Hepatocyte (in vitro differentiated cells): ENCODE measurements at regions not wholly inside any gene's neighbourhood (a gene's known extent, or its start where the extent isn't known, plus 50 kb on each side); places are given as distances from the start of the nearest gene placed in this dataset.

Experiments used
- DNase-seq: peaks from one replicate; pipeline ENCODE4 v3.0.0-alpha.2; 2016; ENCODE audit warnings: low spot score
- H2AFZ ChIP-seq: fragments of 200-600 bp; sonication (generic); 2 replicates; pipeline ENCODE4 v1.6.0; 2016; ENCODE audit warnings: antibody characterized with exemption, mild to moderate bottlenecking
- H3K27ac ChIP-seq: fragments of 200-600 bp; sonication (generic); 2 replicates; pipeline ENCODE4 v1.5.1; 2016; ENCODE audit warnings: mild to moderate bottlenecking
- H3K27me3 ChIP-seq: fragments of 200-600 bp; sonication (generic); 2 replicates; pipeline ENCODE4 v1.6.1; 2016
- H3K36me3 ChIP-seq: fragments of 200-600 bp; sonication (generic); replicated peaks from 2 replicates; pipeline ENCODE4 v1.5.1; 2016; ENCODE audit warnings: low read depth; ENCODE audit not compliant: insufficient read depth
- H3K4me1 ChIP-seq: fragments of 200-600 bp; sonication (generic); 2 replicates; pipeline ENCODE4 v1.5.1; 2016; ENCODE audit warnings: mild to moderate bottlenecking, moderate library complexity; ENCODE audit not compliant: insufficient read depth
- H3K4me2 ChIP-seq: fragments of 200-600 bp; sonication (generic); 2 replicates; pipeline ENCODE4 v1.6.0; 2016
- H3K4me3 ChIP-seq: fragments of 200-600 bp; sonication (generic); 2 replicates; pipeline ENCODE4 v1.5.1; 2016; ENCODE audit warnings: mild to moderate bottlenecking
- H3K79me2 ChIP-seq: fragments of 200-600 bp; sonication (generic); 2 replicates; pipeline ENCODE4 v1.6.0; 2017; ENCODE audit warnings: mild to moderate bottlenecking
- H3K9me2 ChIP-seq: fragments of 200-600 bp; sonication (generic); replicated peaks from 2 replicates; pipeline ENCODE4 v1.6.0; 2017; ENCODE audit warnings: mild to moderate bottlenecking; ENCODE audit not compliant: insufficient read depth
- H3K9me3 ChIP-seq: fragments of 200-600 bp; sonication (generic); 2 replicates; pipeline ENCODE4 v1.5.1; 2016; ENCODE audit warnings: low read depth, mild to moderate bottlenecking
- H4K20me1 ChIP-seq: fragments of 200-600 bp; sonication (generic); 2 replicates; pipeline ENCODE4 v1.6.0; 2016; ENCODE audit warnings: mild to moderate bottlenecking; ENCODE audit not compliant: insufficient read depth, poor library complexity, severe bottlenecking
- CTCF ChIP-seq: fragments of 200-600 bp; sonication (generic); IDR thresholded peaks from 2 replicates; pipeline ENCODE4 v1.5.1; 2016; ENCODE audit warnings: antibody characterized with exemption, mild to moderate bottlenecking; ENCODE audit not compliant: poor library complexity
- EZH2 ChIP-seq: fragments of 200-600 bp; sonication (generic); IDR thresholded peaks from 2 replicates; pipeline ENCODE4 v1.6.1; 2016; ENCODE audit warnings: antibody characterized with exemption, mild to moderate bottlenecking, borderline replicate concordance
- EZH2phosphoT487 ChIP-seq: fragments of 200-600 bp; sonication (generic); IDR thresholded peaks from one replicate; pipeline ENCODE4 v1.6.1; 2018; ENCODE audit warnings: antibody characterized with exemption, mild to moderate bottlenecking, low read depth, moderate library complexity; ENCODE audit not compliant: unreplicated experiment, severe bottlenecking
- WGBS: methylation state at CpG from one replicate; pipeline ENCODE4 v1.1.6; 2016; ENCODE audit warnings: low lambda C conversion rate; ENCODE audit errors: missing lambda C conversion rate; 5-methylcytosine and 5-hydroxymethylcytosine counted together

GRCh38 chr18:43793910-43794309, 516.6 kb upstream of the SYT4 start:
- TF ChIP-seq CTCF (no peak), EZH2 (no peak), EZH2phosphoT487 (no peak)
- Histone ChIP-seq H2AFZ (no peak overlapping the region), H3K27me3 (no peaks in the 10 kb centered on the region), H3K79me2 (no peaks in the 10 kb centered on the region), H3K4me2 (no peak overlapping the region), H3K4me1 (no peaks in the 10 kb centered on the region), H3K36me3 (no peaks in the 10 kb centered on the region), H3K9me3 (no peaks in the 10 kb centered on the region), H4K20me1 (no peaks in the 10 kb centered on the region), H3K27ac (no peak overlapping the region), H3K9me2 (no peaks in the 10 kb centered on the region), H3K4me3 (no peak overlapping the region)
- no peak for DNase-seq
- WGBS: 96% methylated on average over 1 of the region's 1 CpG

GRCh38 chr18:43794363-43794762, 517.1 kb upstream of the SYT4 start:
- no peaks in the 10 kb centered on the region for H3K36me3 ChIP-seq
- H3K27me3 ChIP-seq: no peaks in the 10 kb centered on the region
- H3K4me1 ChIP-seq: no peaks in the 10 kb centered on the region
- no peak overlapping the region for H3K27ac ChIP-seq
- no peak overlapping the region for H3K4me3 ChIP-seq
- H4K20me1 ChIP-seq: no peaks in the 10 kb centered on the region
- no peak for TF ChIP-seq EZH2phosphoT487
- TF ChIP-seq EZH2: no peak
- TF ChIP-seq CTCF: no peak
- no peak overlapping the region for H2AFZ ChIP-seq
- no peak for DNase-seq
- no peaks in the 10 kb centered on the region for H3K9me3 ChIP-seq
- WGBS: 86% methylated on average over 2 of the region's 2 CpGs
- H3K4me2 ChIP-seq: no peak overlapping the region
- no peaks in the 10 kb centered on the region for H3K9me2 ChIP-seq
- H3K79me2 ChIP-seq: no peaks in the 10 kb centered on the region

GRCh38 chr18:43797347-43797746, 520.1 kb upstream of the SYT4 start:
- Histone ChIP-seq H3K4me1 (no peaks in the 10 kb centered on the region), H4K20me1 (no peaks in the 10 kb centered on the region), H3K36me3 (no peaks in the 10 kb centered on the region), H3K9me3 (no peaks in the 10 kb centered on the region), H3K9me2 (no peaks in the 10 kb centered on the region), H3K79me2 (no peaks in the 10 kb centered on the region), H3K4me3 (no peak overlapping the region), H2AFZ (no peak overlapping the region), H3K27me3 (no peaks in the 10 kb centered on the region), H3K4me2 (no peak overlapping the region), H3K27ac (no peak overlapping the region)
- DNase-seq: no peak
- no peak for TF ChIP-seq CTCF
- TF ChIP-seq EZH2phosphoT487: no peak
- TF ChIP-seq EZH2: no peak
- 76% methylated on average over 1 of the region's 1 CpG for WGBS

GRCh38 chr18:43800584-43800983, 523.3 kb upstream of the SYT4 start:
- TF ChIP-seq EZH2 (no peak), EZH2phosphoT487 (no peak), CTCF (no peak)
- DNase-seq: no peak
- Histone ChIP-seq H3K9me2 (no peaks in the 10 kb centered on the region), H3K4me3 (no peak overlapping the region), H2AFZ (no peak overlapping the region), H3K79me2 (no peaks in the 10 kb centered on the region), H3K27me3 (no peaks in the 10 kb centered on the region), H4K20me1 (no peaks in the 10 kb centered on the region), H3K9me3 (no peaks in the 10 kb centered on the region), H3K4me2 (no peak overlapping the region), H3K4me1 (no peaks in the 10 kb centered on the region), H3K36me3 (no peaks in the 10 kb centered on the region), H3K27ac (no peak overlapping the region)
- WGBS: 91% methylated on average over 4 of the region's 4 CpGs
